ENCODE measurements at regions not wholly inside any gene's neighbourhood (a gene's known extent, or its start where the extent isn't known, plus 50 kb on each side); places are given as distances from the start of the nearest gene placed in this dataset. TPM values are rescaled to one million over a fixed set of nuclear protein-coding genes. Genes with fewer than 3 reads are reported as not detected.

Small RNA genes in the stretch of these regions (small RNA-seq; reads per million reads assigned to genes)
- gene RNU6-347P: not detected
- gene RNU7-6P: not detected
